A673 (cell line): ENCODE measurements at regions not wholly inside any gene's neighbourhood (a gene's known extent, or its start where the extent isn't known, plus 50 kb on each side); places are given as distances from the start of the nearest gene placed in this dataset.

Experiments
- BruUV-seq: library from RNA; stranded (reverse); fragments of 400-500 nt; replicated peaks from 2 replicates; lab custom pipeline; 2021; lab: Mats Ljungman, UMichigan
- CTCF ChIA-PET: fragments of 300-600 bp; sonication (Branson Sonifier 250); formaldehyde crosslinking; loops from one replicate; lab custom pipeline; 2022; ENCODE audit warnings: antibody characterized with exemption; lab: Charles Lee
- POLR2A ChIA-PET: fragments of 300-600 bp; sonication (Branson Sonifier 250); formaldehyde crosslinking; loops from one replicate; lab custom pipeline; 2022; ENCODE audit warnings: antibody characterized with exemption; ENCODE audit not compliant: low non-redundant PET; lab: Charles Lee
- DNase-seq: peaks from one replicate; pipeline ENCODE4 v3.0.0-alpha.2; 2015; ENCODE audit warnings: low spot score
- H3K27ac ChIP-seq: fragments of 200-600 bp; sonication (generic); 2 replicates; pipeline ENCODE4 v1.5.1; 2016; ENCODE audit warnings: mixed run types, low read depth, mild to moderate bottlenecking, mixed read lengths, antibody characterized with exemption, low read length; ENCODE audit not compliant: poor library complexity, severe bottlenecking
- H3K27me3 ChIP-seq: fragments of 200-600 bp; sonication (generic); replicated peaks from 2 replicates; pipeline ENCODE4 v1.6.1; 2017; ENCODE audit warnings: mixed run types, low read depth, mild to moderate bottlenecking, mixed read lengths, antibody characterized with exemption, low read length; ENCODE audit not compliant: insufficient read depth, poor library complexity
- H3K36me3 ChIP-seq: fragments of 200-600 bp; sonication (generic); 2 replicates; pipeline ENCODE4 v1.6.1; 2016; ENCODE audit warnings: mixed run types, mild to moderate bottlenecking, mixed read lengths, antibody characterized with exemption, low read length; ENCODE audit not compliant: insufficient read depth, poor library complexity, severe bottlenecking
- H3K4me1 ChIP-seq: fragments of 200-600 bp; sonication (generic); 2 replicates; pipeline ENCODE4 v1.6.1; 2017; ENCODE audit warnings: mixed run types, mild to moderate bottlenecking, mixed read lengths, antibody characterized with exemption, low read length; ENCODE audit not compliant: insufficient read depth, poor library complexity, severe bottlenecking
- H3K4me3 ChIP-seq: fragments of 200-600 bp; sonication (generic); 2 replicates; pipeline ENCODE4 v1.5.1; 2016; ENCODE audit warnings: low read depth, mixed run types, mild to moderate bottlenecking, mixed read lengths, low read length; ENCODE audit not compliant: poor library complexity, severe bottlenecking
- H3K9me3 ChIP-seq: fragments of 200-600 bp; sonication (generic); 2 replicates; pipeline ENCODE4 v1.6.1; 2016; ENCODE audit warnings: mixed run types, low read depth, mild to moderate bottlenecking, mixed read lengths, antibody characterized with exemption, low read length; ENCODE audit not compliant: poor library complexity, severe bottlenecking
- CTCF ChIP-seq: fragments of 300-800, 200-600 bp; sonication (generic); conservative IDR thresholded peaks from 2 replicates; pipeline ENCODE4 v1.5.1; 2017; ENCODE audit warnings: low read depth, mild to moderate bottlenecking, antibody characterized with exemption, low read length, moderate library complexity, mixed read lengths
- EZH2 ChIP-seq: fragments of 200-600 bp; sonication (generic); IDR thresholded peaks from 2 replicates; pipeline ENCODE4 v1.6.1; 2017; ENCODE audit warnings: borderline replicate concordance, low read depth, mild to moderate bottlenecking, mixed read lengths, antibody characterized with exemption, low read length; ENCODE audit not compliant: poor library complexity, severe bottlenecking
- intact Hi-C: fragments of 100-400 bp; cut with micrococcal nuclease; formaldehyde crosslinking; loops from one replicate; pipeline ENCODE4 v1.10.0; 2022; ENCODE audit not compliant: unreplicated experiment

DNA sequence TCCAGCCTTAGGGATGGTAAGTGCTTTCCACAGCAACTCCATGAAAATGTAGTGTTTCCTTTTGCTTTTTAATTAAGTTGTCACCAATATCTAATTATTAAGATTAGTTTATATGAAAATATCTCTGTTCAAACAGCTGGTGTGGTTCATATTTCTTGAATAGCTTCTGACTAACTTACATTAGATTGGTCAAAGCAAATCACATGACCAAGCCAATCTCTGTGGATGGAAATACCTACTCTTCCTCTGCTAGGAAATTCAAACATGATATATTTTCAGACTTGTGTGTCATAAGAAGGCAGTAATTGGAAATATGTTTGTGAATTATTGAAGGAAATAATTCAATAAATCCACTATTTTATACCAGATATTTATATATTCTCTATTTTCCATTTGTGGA lies 54.6 kb upstream of the CADM2 start:
- CTCF ChIA-PET: no interaction called here
- H3K4me1 ChIP-seq: no peaks in the 10 kb centered on the region
- BruUV-seq: no TSS peak
- POLR2A ChIA-PET: no interaction called here
- no peaks in the 10 kb centered on the region for H3K36me3 ChIP-seq
- no peak overlapping the region for H3K4me3 ChIP-seq
- TF ChIP-seq EZH2 (no peak), CTCF (no peak)
- H3K9me3 ChIP-seq: no peaks in the 10 kb centered on the region
- no peak for DNase-seq
- intact Hi-C loops: no loop called here
- H3K27me3 ChIP-seq: no peaks in the 10 kb centered on the region
- H3K27ac ChIP-seq: no peak overlapping the region

DNA sequence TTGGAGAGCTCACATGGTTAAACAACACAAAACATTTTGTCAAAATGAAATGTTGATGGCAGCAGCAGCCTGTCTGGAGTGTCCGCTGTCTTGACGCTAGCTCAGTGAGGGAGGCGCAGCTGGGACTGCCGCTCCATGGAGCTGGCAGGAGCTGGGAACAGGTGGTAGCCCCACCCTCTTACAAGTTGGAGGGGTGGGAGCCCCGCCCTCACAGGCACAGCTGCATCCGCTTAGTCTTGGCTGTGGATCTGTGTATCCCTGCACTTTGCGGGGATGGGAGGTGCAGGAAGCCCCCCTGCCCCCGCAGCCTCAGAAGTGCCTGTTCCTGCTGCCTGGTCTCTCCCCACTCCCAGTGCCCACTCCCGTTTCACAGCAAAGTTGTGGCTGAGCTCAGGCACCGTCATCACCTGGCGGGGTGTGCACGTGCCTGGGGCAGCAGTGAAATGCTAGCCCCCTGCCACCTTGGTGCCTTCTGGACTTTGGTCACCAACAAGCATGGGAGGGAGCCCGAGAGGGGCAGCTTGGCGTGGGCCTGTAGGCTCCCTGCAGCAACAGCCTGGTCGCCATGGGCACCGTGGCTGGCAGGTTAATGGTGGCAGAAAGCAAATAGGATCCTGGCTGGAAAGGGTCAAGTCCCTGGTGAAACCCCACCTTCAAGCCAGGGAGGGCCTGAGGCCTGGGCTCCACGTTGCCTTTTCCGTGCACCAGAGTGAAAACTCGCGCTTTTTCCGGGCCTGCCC lies 53.8 kb upstream of the CADM2 start:
- H3K9me3 ChIP-seq: no peaks in the 10 kb centered on the region
- ChIA-PET CTCF (no interaction called here), POLR2A (no interaction called here)
- no peaks in the 10 kb centered on the region for H3K36me3 ChIP-seq
- DNase-seq: no peak
- H3K27ac ChIP-seq: no peak overlapping the region
- H3K27me3 ChIP-seq: no peaks in the 10 kb centered on the region
- TF ChIP-seq EZH2: no peak
- TF ChIP-seq CTCF: no peak
- no peaks in the 10 kb centered on the region for H3K4me1 ChIP-seq
- no peak overlapping the region for H3K4me3 ChIP-seq
- no TSS peak for BruUV-seq
- intact Hi-C loops: no loop called here

- Histone ChIP-seq H3K36me3 (no peaks in the 10 kb centered on the region), H3K4me1 (no peaks in the 10 kb centered on the region), H3K4me3 (no peak overlapping the region), H3K9me3 (no peaks in the 10 kb centered on the region), H3K27me3 (no peaks in the 10 kb centered on the region), H3K27ac (no peak overlapping the region)
- no peak for DNase-seq
- ChIA-PET POLR2A (no interaction called here), CTCF (no interaction called here)
- no TSS peak for BruUV-seq
- intact Hi-C loops: no loop called here
- TF ChIP-seq CTCF (no peak), EZH2 (no peak)
Measured at GRCh38 chr3:84905556-84905920, 53.3 kb upstream of the CADM2 start.
